ENCODE measurements at regions not wholly inside any gene's neighbourhood (a gene's known extent, or its start where the extent isn't known, plus 50 kb on each side); places are given as distances from the start of the nearest gene placed in this dataset.
"Not testable (repeated sequence)": the region's sequence is repeated elsewhere in the genome, so short reads cannot be mapped to it uniquely, and the experiment has no call there.

DNA sequence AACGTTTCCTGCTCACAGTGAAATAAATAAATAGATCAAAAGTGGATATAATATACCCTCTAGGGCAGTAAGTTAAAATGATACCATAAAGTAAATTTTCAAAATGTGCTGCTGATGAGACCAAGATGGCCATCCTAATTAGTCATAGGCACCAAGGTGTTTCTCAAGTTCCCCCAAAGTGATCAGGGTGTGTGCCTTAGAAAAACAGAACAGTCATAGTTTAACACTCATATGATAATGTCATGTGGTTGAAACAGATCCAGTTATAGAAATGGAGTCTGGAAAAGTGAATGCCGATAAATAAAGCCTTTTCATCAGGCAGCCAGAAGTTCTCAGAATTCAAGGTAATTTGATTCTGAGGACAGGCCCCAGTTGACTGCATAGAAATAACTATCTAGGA, 161.5 kb upstream of the CDKN2B start:
- Histone ChIP-seq H3K27ac (no peak overlapping the region), H3K27me3 (no peaks in the 10 kb centered on the region), H3K36me3 (replicated peaks in 1 of 2; ENCODE audit: insufficient read depth in 1 of 2, low read depth in 2 of 2) (no peaks in the 10 kb centered on the region), H3K9me3 (no peaks in the 10 kb centered on the region), H3K4me1 (no peaks in the 10 kb centered on the region), H3K4me3 (no peak overlapping the region)
- DNase-seq: no peak
- intact Hi-C loops (cut with DNase I): no loop called here
- no peak for ATAC-seq
- no peak for TF ChIP-seq POLR2A (IDR thresholded peaks at IDR 0.05)
- no peak for TF ChIP-seq CTCF (IDR thresholded peaks at IDR 0.05)
- WGBS, 2 donors: 56 to 62% methylated on average over 2 of the region's 2 CpGs

DNA sequence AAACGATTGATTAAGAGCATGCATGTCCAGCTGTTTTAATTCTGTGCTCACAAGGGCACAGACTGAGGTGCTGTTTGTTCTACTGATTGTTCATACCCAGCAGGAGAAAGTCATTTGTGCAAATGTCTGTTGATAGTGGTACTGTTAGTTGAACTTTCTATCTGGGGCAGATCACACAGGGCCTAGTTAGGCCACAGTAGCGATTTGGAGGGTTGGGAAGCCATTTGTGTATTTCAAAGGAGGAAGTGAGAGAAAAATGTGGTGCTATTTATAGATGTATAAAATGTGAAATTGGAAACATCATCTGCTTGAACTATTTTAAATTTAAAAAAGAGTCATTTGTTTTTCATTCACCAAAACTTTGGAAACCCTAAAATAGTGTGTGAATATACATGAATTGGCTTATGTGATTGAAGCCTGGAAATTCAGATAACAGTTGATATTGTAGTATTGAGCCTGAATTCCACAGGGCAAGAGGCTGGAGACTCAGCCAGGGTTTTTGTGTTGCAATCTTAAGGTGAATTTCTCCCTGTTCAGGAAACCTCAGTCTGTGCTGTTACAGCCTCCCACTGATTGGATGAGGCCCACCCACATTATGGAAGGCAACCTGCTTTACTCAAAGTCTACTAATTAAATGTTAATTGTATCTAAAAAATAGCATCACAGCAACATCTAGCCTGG, 162.0 kb upstream of the CDKN2B start:
- Histone ChIP-seq H3K9me3 (no peaks in the 10 kb centered on the region), H3K27me3 (no peaks in the 10 kb centered on the region), H3K36me3 (replicated peaks in 1 of 2; ENCODE audit: insufficient read depth in 1 of 2, low read depth in 2 of 2) (no peaks in the 10 kb centered on the region), H3K27ac (no peak overlapping the region), H3K4me3 (no peak overlapping the region), H3K4me1 (no peaks in the 10 kb centered on the region)
- TF ChIP-seq POLR2A (IDR thresholded peaks at IDR 0.05) (no peak), CTCF (IDR thresholded peaks at IDR 0.05) (no peak)
- WGBS, 2 donors: 28 to 53% methylated on average over 2 of the region's 2 CpGs
- ATAC-seq (peak; percentile 9), DNase-seq (no peak)
- intact Hi-C loops (cut with DNase I): no loop called here

DNA sequence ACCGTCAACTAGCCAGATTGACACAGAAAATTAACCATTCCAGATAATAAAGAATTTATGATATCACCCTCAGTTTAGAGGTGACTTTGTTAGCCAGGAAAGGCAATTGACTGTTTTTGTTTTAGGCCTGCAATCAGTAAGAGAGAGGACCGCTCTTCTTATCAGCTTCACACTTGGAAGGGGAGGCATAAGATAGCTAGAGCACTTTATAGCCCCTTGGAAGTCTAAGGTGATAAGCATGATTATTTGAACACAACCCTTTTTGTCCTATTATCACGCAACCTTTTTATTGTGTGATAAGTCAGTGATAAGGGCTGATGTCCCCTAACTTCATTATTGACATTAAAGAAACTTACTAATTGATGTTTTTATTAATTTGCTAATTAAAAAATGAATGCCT, 162.6 kb upstream of the CDKN2B start:
- DNase-seq (no peak), ATAC-seq (no peak)
- no peaks in the 10 kb centered on the region for H3K27me3 ChIP-seq
- TF ChIP-seq POLR2A (IDR thresholded peaks at IDR 0.05) (no peak), CTCF (IDR thresholded peaks at IDR 0.05) (no peak)
- intact Hi-C loops (cut with DNase I): no loop called here
- H3K36me3 ChIP-seq (replicated peaks in 1 of 2; ENCODE audit: insufficient read depth in 1 of 2, low read depth in 2 of 2): no peaks in the 10 kb centered on the region
- H3K27ac ChIP-seq: no peak overlapping the region
- H3K9me3 ChIP-seq: no peaks in the 10 kb centered on the region
- H3K4me1 ChIP-seq: no peaks in the 10 kb centered on the region
- WGBS, 2 donors: 61 to 63% methylated on average over 3 of the region's 3 CpGs
- H3K4me3 ChIP-seq: no peak overlapping the region

DNA sequence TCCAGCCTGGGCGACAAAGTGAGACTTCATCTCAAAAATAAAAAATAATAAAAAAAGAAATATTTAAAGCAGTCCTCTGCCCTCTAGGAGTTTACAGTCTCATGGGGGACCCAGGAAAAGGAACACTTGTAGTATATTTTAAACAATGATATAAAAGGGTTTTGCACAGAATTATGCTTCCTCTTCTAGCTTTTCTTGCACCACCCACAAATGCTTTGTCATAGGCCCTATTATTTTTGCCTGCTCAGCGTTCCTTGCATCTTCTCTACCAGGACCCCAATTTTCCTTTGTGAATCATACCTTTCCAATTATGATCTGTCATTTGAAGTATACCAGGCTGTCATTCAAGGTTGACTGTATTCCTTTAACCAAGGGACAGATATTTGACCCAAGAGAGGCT, 164.8 kb upstream of the CDKN2B start:
- no peak for ATAC-seq
- H3K36me3 ChIP-seq (replicated peaks in 1 of 2; ENCODE audit: insufficient read depth in 1 of 2, low read depth in 2 of 2): no peaks in the 10 kb centered on the region
- TF ChIP-seq CTCF (IDR thresholded peaks at IDR 0.05) (no peak), POLR2A (IDR thresholded peaks at IDR 0.05) (no peak)
- no peaks in the 10 kb centered on the region for H3K27me3 ChIP-seq
- no peaks in the 10 kb centered on the region for H3K4me1 ChIP-seq
- H3K27ac ChIP-seq: no peak overlapping the region
- DNase-seq: no peak
- WGBS, 2 donors: 62 to 74% methylated on average over 2 of the region's 2 CpGs
- H3K9me3 ChIP-seq: no peaks in the 10 kb centered on the region
- intact Hi-C loops (cut with DNase I): no loop called here
- no peak overlapping the region for H3K4me3 ChIP-seq

DNA sequence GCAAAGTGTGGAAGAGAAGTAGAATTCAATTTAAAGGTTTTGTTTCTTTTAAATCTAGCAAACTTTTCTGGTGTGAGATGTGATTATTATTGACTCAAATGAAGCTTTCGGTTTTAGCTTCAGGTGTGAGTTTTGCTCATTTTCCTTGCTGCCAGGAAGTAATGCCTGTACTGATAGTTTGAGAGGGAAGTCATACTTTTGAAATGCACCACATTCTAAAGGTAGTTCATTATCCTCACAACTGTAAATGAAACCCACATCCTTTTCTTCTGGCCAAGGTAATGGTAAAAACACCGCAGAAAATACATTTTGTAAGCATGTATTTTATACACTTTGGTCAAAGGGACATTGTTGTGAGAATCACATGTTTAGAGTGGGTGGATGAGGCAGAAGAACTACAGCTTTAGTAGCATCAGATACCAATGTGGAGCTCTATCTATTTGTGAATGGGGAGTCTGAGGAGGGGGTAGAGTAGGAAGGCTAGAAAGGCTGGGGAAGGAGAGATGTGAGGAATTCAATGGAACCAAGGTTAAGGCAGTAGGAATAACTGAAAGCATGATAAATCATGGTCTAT, 167.0 kb upstream of the CDKN2B start:
- TF ChIP-seq CTCF (IDR thresholded peaks at IDR 0.05) (no peak), POLR2A (IDR thresholded peaks at IDR 0.05) (no peak)
- intact Hi-C loops (cut with DNase I): no loop called here
- no peak overlapping the region for H3K4me3 ChIP-seq
- no peaks in the 10 kb centered on the region for H3K9me3 ChIP-seq
- H3K36me3 ChIP-seq (replicated peaks in 1 of 2; ENCODE audit: insufficient read depth in 1 of 2, low read depth in 2 of 2): no peaks in the 10 kb centered on the region
- DNase-seq: no peak
- no peaks in the 10 kb centered on the region for H3K27me3 ChIP-seq
- no peak overlapping the region for H3K27ac ChIP-seq
- 61 to 78% methylated on average over 2 of the region's 2 CpGs for WGBS, 2 donors
- no peak for ATAC-seq
- no peaks in the 10 kb centered on the region for H3K4me1 ChIP-seq

GRCh38 chr9:22181021-22181420, 171.9 kb upstream of the CDKN2B start:
- H3K4me3 ChIP-seq; intact Hi-C loops (cut with DNase I); H3K4me1 ChIP-seq; DNase-seq; H3K36me3 ChIP-seq (replicated peaks in 1 of 2; ENCODE audit: insufficient read depth in 1 of 2, low read depth in 2 of 2); H3K27me3 ChIP-seq; H3K27ac ChIP-seq; ATAC-seq; H3K9me3 ChIP-seq: not testable (repeated sequence)
- 65 to 84% methylated on average over 2 of the region's 2 CpGs for WGBS, 2 donors

All from body of pancreas (tissue), 4 donors.